C1 segment of cervical spinal cord (tissue), 14 donors: ENCODE measurements at regions not wholly inside any gene's neighbourhood (a gene's known extent, or its start where the extent isn't known, plus 50 kb on each side); places are given as distances from the start of the nearest gene placed in this dataset.
"Not testable (repeated sequence)": the region's sequence is repeated elsewhere in the genome, so short reads cannot be mapped to it uniquely, and the experiment has no call there.

Experiments used
- DNase-seq, 14 donors: peaks; one replicate each; lab custom pipeline; 2025; lab: John Stamatoyannopoulos, UW

GRCh38 chr5:88615767-88616166 is 267.2 kb downstream of the MEF2C start:
- not testable (repeated sequence) for DNase-seq

- DNase-seq, result no peak
These were observed 269.9 kb downstream of the MEF2C start for GRCh38 chr5:88613051-88613450.

GRCh38 chr5:88610586-88610985 is 272.4 kb downstream of the MEF2C start:
- no peak for DNase-seq

GRCh38 chr5:88607492-88607891 is 275.5 kb downstream of the MEF2C start:
- DNase-seq, result no peak

- no peak for DNase-seq
These were observed 276.4 kb downstream of the MEF2C start for GRCh38 chr5:88606626-88607025.

- DNase-seq, result no peak
These were observed 276.8 kb downstream of the MEF2C start for GRCh38 chr5:88606173-88606572.

GRCh38 chr5:88602584-88602983 is 280.4 kb downstream of the MEF2C start:
- DNase-seq, result peak in 1 of 14 donors; percentile 2

GRCh38 chr5:88594441-88594840 is 288.5 kb downstream of the MEF2C start:
- DNase-seq, result no peak

GRCh38 chr5:88588609-88589008 is 294.4 kb downstream of the MEF2C start:
- DNase-seq, result no peak

GRCh38 chr5:88583471-88583870 is 299.5 kb downstream of the MEF2C start:
- no peak for DNase-seq

- DNase-seq, result no peak
These were observed 289.7 kb upstream of the TMEM161B start for GRCh38 chr5:88558366-88558765.

GRCh38 chr5:88557881-88558280 is 289.2 kb upstream of the TMEM161B start:
- peak in 1 of 14 donors; percentile 53 for DNase-seq

GRCh38 chr5:88557131-88557530 is 288.5 kb upstream of the TMEM161B start:
- DNase-seq, result peak in 1 of 14 donors; percentile 27

- DNase-seq, result peak in 1 of 14 donors; percentile 76
These were observed 287.8 kb upstream of the TMEM161B start for GRCh38 chr5:88556406-88556805.

- peak in 5 of 14 donors; percentile 5 to 85 (median 11) for DNase-seq
These were observed 287.0 kb upstream of the TMEM161B start for GRCh38 chr5:88555674-88556073.

- DNase-seq, result peak in 1 of 14 donors; percentile 72
These were observed 285.3 kb upstream of the TMEM161B start for GRCh38 chr5:88553986-88554385.

GRCh38 chr5:88553136-88553875 is 284.7 kb upstream of the TMEM161B start:
- DNase-seq, result peak in 1 of 14 donors; percentile 74

- DNase-seq, result peak in 1 of 14 donors; percentile 71
These were observed 283.8 kb upstream of the TMEM161B start for GRCh38 chr5:88552426-88552825.

GRCh38 chr5:88551724-88552345 is 283.2 kb upstream of the TMEM161B start:
- peak in 10 of 14 donors; percentile 4 to 82 (median 29) for DNase-seq

- peak in 1 of 14 donors; percentile 45 for DNase-seq
These were observed 282.1 kb upstream of the TMEM161B start for GRCh38 chr5:88550736-88551135.

GRCh38 chr5:88548136-88548805 is 279.6 kb upstream of the TMEM161B start:
- peak in 1 of 14 donors; percentile 73 for DNase-seq

GRCh38 chr5:88545338-88545737 is 276.7 kb upstream of the TMEM161B start:
- peak in 1 of 14 donors; percentile 27 for DNase-seq
